ENCODE measurements at regions not wholly inside any gene's neighbourhood (a gene's known extent, or its start where the extent isn't known, plus 50 kb on each side); places are given as distances from the start of the nearest gene placed in this dataset.

- Mint-ChIP-seq H3K4me3 (no peak overlapping the region), H3K27ac (no peak overlapping the region), H3K27me3 (ENCODE audit: low read depth) (peaks cover 48% of the 10 kb centered on the region), H3K4me1 (ENCODE audit: low read depth) (no peaks in the 10 kb centered on the region), H3K36me3 (ENCODE audit: insufficient read depth in 2 of 2) (no peaks in the 10 kb centered on the region), H3K9me3 (no peaks in the 10 kb centered on the region)
- DNase-seq: no peak
- ATAC-seq (replicated peaks in 1 of 2): peak in 1 of 2 donors; percentile 30
These were observed 55.0 kb downstream of the TMEM30B start for GRCh38 chr14:61226015-61226654.

- Mint-ChIP-seq H3K9me3 (no peaks in the 10 kb centered on the region), H3K27ac (no peak overlapping the region), H3K27me3 (ENCODE audit: low read depth) (peaks cover 56% of the 10 kb centered on the region), H3K36me3 (ENCODE audit: insufficient read depth in 2 of 2) (peaks cover under 1 to 2% of the 10 kb centered on the region in 2 donors), H3K4me1 (ENCODE audit: low read depth) (no peaks in the 10 kb centered on the region), H3K4me3 (no peak overlapping the region)
- no peak for DNase-seq
- ATAC-seq (replicated peaks in 1 of 2): peak in 1 of 2 donors; percentile 33
These were observed 55.8 kb downstream of the TMEM30B start for GRCh38 chr14:61225344-61225743.

GRCh38 chr14:61223552-61223951, 57.6 kb downstream of the TMEM30B start:
- H3K4me1 Mint-ChIP-seq (ENCODE audit: low read depth): peaks cover 8% of the 10 kb centered on the region
- no peak for ATAC-seq (replicated peaks in 1 of 2)
- no peaks in the 10 kb centered on the region for H3K9me3 Mint-ChIP-seq
- H3K27ac Mint-ChIP-seq: no peak overlapping the region
- H3K36me3 Mint-ChIP-seq (ENCODE audit: insufficient read depth in 2 of 2): peaks cover 2% of the 10 kb centered on the region in 2 donors
- no peak overlapping the region for H3K4me3 Mint-ChIP-seq
- peaks cover 60% of the 10 kb centered on the region for H3K27me3 Mint-ChIP-seq (ENCODE audit: low read depth)
- no peak for DNase-seq

- Mint-ChIP-seq H3K36me3 (ENCODE audit: insufficient read depth in 2 of 2) (peaks cover 2% of the 10 kb centered on the region in 2 donors), H3K27me3 (ENCODE audit: low read depth) (peaks cover 70% of the 10 kb centered on the region), H3K4me3 (no peak overlapping the region), H3K4me1 (ENCODE audit: low read depth) (peaks cover 8% of the 10 kb centered on the region), H3K9me3 (no peaks in the 10 kb centered on the region), H3K27ac (no peak overlapping the region)
- DNase-seq (no peak), ATAC-seq (replicated peaks in 1 of 2) (no peak)
These were observed 58.8 kb downstream of the TMEM30B start for GRCh38 chr14:61222388-61222787.

- H3K4me1 Mint-ChIP-seq (ENCODE audit: low read depth): peaks cover 8% of the 10 kb centered on the region
- H3K27ac Mint-ChIP-seq: no peak overlapping the region
- no peak for DNase-seq
- H3K9me3 Mint-ChIP-seq: no peaks in the 10 kb centered on the region
- H3K36me3 Mint-ChIP-seq (ENCODE audit: insufficient read depth in 2 of 2): peaks cover 2% of the 10 kb centered on the region in 2 donors
- H3K4me3 Mint-ChIP-seq: no peak overlapping the region
- H3K27me3 Mint-ChIP-seq (ENCODE audit: low read depth): peaks cover 68% of the 10 kb centered on the region
- no peak for ATAC-seq (replicated peaks in 1 of 2)
These were observed 59.2 kb downstream of the TMEM30B start for GRCh38 chr14:61221906-61222305.

GRCh38 chr14:61219673-61220072, 61.5 kb downstream of the TMEM30B start:
- Mint-ChIP-seq H3K4me3 (no peak overlapping the region), H3K27ac (no peak overlapping the region), H3K9me3 (no peaks in the 10 kb centered on the region), H3K4me1 (ENCODE audit: low read depth) (peaks cover 13% of the 10 kb centered on the region), H3K27me3 (ENCODE audit: low read depth) (peaks cover 67% of the 10 kb centered on the region), H3K36me3 (ENCODE audit: insufficient read depth in 2 of 2) (peaks cover 2% of the 10 kb centered on the region in 2 donors)
- ATAC-seq (replicated peaks in 1 of 2) (peak; percentile 51 to 63), DNase-seq (no peak)

GRCh38 chr14:61219256-61219655, 61.9 kb downstream of the TMEM30B start:
- Mint-ChIP-seq H3K9me3 (no peaks in the 10 kb centered on the region), H3K4me3 (no peak overlapping the region), H3K4me1 (ENCODE audit: low read depth) (peaks cover 17% of the 10 kb centered on the region), H3K36me3 (ENCODE audit: insufficient read depth in 2 of 2) (peaks cover 2% of the 10 kb centered on the region in 2 donors), H3K27me3 (ENCODE audit: low read depth) (peaks cover 67% of the 10 kb centered on the region), H3K27ac (no peak overlapping the region)
- ATAC-seq (replicated peaks in 1 of 2): peak; percentile 68 to 86
- no peak for DNase-seq

- Mint-ChIP-seq H3K4me1 (ENCODE audit: low read depth) (peaks cover 22% of the 10 kb centered on the region), H3K4me3 (no peak overlapping the region), H3K9me3 (no peaks in the 10 kb centered on the region), H3K27me3 (ENCODE audit: low read depth) (peaks cover 69% of the 10 kb centered on the region), H3K36me3 (ENCODE audit: insufficient read depth in 2 of 2) (peaks cover 2% of the 10 kb centered on the region in 2 donors), H3K27ac (no peak overlapping the region)
- DNase-seq (no peak), ATAC-seq (replicated peaks in 1 of 2) (no peak)
These were observed 62.4 kb downstream of the TMEM30B start for GRCh38 chr14:61218767-61219166.

- Mint-ChIP-seq H3K4me1 (ENCODE audit: low read depth) (peaks cover 24% of the 10 kb centered on the region), H3K36me3 (ENCODE audit: insufficient read depth in 2 of 2) (peaks cover 2% of the 10 kb centered on the region in 2 donors), H3K27me3 (ENCODE audit: low read depth) (peaks cover 64% of the 10 kb centered on the region), H3K9me3 (no peaks in the 10 kb centered on the region), H3K27ac (no peak overlapping the region), H3K4me3 (no peak overlapping the region)
- ATAC-seq (replicated peaks in 1 of 2): no peak
- no peak for DNase-seq
These were observed 63.0 kb downstream of the TMEM30B start for GRCh38 chr14:61218157-61218556.

- peaks cover 24% of the 10 kb centered on the region for H3K4me1 Mint-ChIP-seq (ENCODE audit: low read depth)
- H3K27ac Mint-ChIP-seq: no peak overlapping the region
- DNase-seq (no peak), ATAC-seq (replicated peaks in 1 of 2) (no peak)
- no peak overlapping the region for H3K4me3 Mint-ChIP-seq
- no peaks in the 10 kb centered on the region for H3K9me3 Mint-ChIP-seq
- H3K36me3 Mint-ChIP-seq (ENCODE audit: insufficient read depth in 2 of 2): peaks cover 2% of the 10 kb centered on the region in 2 donors
- peaks cover 64% of the 10 kb centered on the region for H3K27me3 Mint-ChIP-seq (ENCODE audit: low read depth)
These were observed 63.6 kb downstream of the TMEM30B start for GRCh38 chr14:61217516-61217915.

- Mint-ChIP-seq H3K4me3 (no peak overlapping the region), H3K36me3 (ENCODE audit: insufficient read depth in 2 of 2) (peaks cover under 1 to 2% of the 10 kb centered on the region in 2 donors), H3K27ac (no peak overlapping the region), H3K4me1 (ENCODE audit: low read depth) (peaks cover 24% of the 10 kb centered on the region), H3K9me3 (no peaks in the 10 kb centered on the region), H3K27me3 (ENCODE audit: low read depth) (peaks cover 46% of the 10 kb centered on the region)
- ATAC-seq (replicated peaks in 1 of 2) (no peak), DNase-seq (no peak)
These were observed 65.7 kb downstream of the TMEM30B start for GRCh38 chr14:61215222-61216020.

- H3K4me1 Mint-ChIP-seq (ENCODE audit: low read depth): peaks cover 16% of the 10 kb centered on the region
- DNase-seq (peak; percentile 4 to 12), ATAC-seq (replicated peaks in 1 of 2) (peak; percentile 47 to 73)
- no peaks in the 10 kb centered on the region for H3K9me3 Mint-ChIP-seq
- no peak overlapping the region for H3K27ac Mint-ChIP-seq
- H3K4me3 Mint-ChIP-seq: no peak overlapping the region
- no peaks in the 10 kb centered on the region for H3K36me3 Mint-ChIP-seq (ENCODE audit: insufficient read depth in 2 of 2)
- H3K27me3 Mint-ChIP-seq (ENCODE audit: low read depth): peaks cover 38% of the 10 kb centered on the region
These were observed 67.2 kb downstream of the TMEM30B start for GRCh38 chr14:61213920-61214319.

- ATAC-seq (replicated peaks in 1 of 2) (no peak), DNase-seq (no peak)
- Mint-ChIP-seq H3K36me3 (ENCODE audit: insufficient read depth in 2 of 2) (no peaks in the 10 kb centered on the region), H3K27ac (no peak overlapping the region), H3K9me3 (no peaks in the 10 kb centered on the region), H3K4me1 (ENCODE audit: low read depth) (peaks cover 16% of the 10 kb centered on the region), H3K27me3 (ENCODE audit: low read depth) (peaks cover 32% of the 10 kb centered on the region), H3K4me3 (no peak overlapping the region)
These were observed 67.9 kb downstream of the TMEM30B start for GRCh38 chr14:61213191-61213621.

All from activated T-cell treated with anti-CD3 and anti-CD28 coated beads, Interleukin-2, amount 50 U/mL, for 72 hours (primary cell).